GM21717 (cell line): ENCODE measurements at regions not wholly inside any gene's neighbourhood (a gene's known extent, or its start where the extent isn't known, plus 50 kb on each side); places are given as distances from the start of the nearest gene placed in this dataset.
"Not testable (repeated sequence)": the region's sequence is repeated elsewhere in the genome, so short reads cannot be mapped to it uniquely, and the experiment has no call there.

ENCODE experiments used
- ATAC-seq: cut with Tn5 transposase; IDR thresholded peaks from one replicate; pipeline ENCODE4 v1.9.1; 2021; ENCODE audit warnings: mild to moderate bottlenecking, moderate library complexity; ENCODE audit not compliant: unreplicated experiment

DNA sequence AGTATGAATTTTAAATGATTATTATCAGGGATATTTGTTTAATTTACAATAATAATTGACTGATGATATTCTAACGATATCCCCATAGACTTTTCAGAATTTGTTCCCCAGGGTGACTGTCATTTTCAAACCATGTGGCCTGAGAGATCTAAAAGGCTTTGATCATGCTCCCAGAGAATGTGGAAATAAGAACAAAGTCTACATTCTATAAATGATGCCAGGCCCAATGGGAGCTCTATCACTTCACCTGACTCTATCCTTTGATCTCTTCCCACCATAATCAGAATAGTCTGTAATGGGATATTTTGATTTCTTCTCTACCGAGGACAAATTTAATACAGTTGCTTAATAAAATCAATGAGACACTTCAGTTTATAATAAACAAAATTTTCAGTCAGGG lies 483.4 kb upstream of the IRAK1BP1 start:
- ATAC-seq = no peak

DNA sequence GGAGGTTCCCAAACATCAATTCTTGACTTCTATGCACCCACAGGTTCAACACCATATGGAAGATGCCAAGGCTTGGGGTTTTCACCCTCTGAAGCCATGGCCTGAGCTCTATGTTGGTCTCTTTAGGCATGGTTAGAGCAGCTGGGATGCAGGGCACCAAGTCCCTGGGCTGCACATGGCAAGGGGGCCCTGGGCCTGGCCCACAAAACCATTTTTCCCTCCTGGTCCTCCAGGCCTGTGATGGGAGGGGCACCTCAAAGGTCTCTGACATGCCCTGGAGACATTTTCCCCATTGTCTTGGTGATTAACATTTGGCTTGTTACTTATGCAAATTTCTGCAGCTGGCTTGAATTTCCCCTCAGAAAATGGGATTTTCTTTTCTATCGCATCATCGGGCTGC lies 480.5 kb upstream of the IRAK1BP1 start:
- ATAC-seq = not testable (repeated sequence)

DNA sequence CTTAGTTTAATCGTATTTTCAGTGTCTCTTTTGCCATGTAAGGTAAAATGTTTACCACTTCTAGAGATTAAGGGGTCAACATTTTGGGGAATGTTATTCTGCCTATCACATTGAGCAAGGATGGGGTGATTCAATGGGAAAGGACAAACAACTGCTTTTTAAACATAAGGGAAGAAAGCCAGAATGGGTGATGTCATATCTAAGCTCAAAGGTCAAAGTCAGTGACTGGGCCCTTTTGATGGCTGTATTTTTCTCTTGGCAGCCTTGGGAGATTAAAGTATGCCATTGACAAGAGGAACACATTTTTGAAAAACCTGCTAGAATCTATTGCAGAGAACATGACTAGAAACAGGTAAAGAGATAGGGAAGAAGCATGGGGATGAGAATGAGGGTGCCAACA lies 477.3 kb upstream of the IRAK1BP1 start:
- ATAC-seq = no peak

GRCh38 chr6:78397499-78397898 lies 469.9 kb upstream of the IRAK1BP1 start:
- ATAC-seq = no peak

- no peak for ATAC-seq
Measured at GRCh38 chr6:78398292-78398691, 469.1 kb upstream of the IRAK1BP1 start.

- ATAC-seq = no peak
Measured at GRCh38 chr6:78400076-78400475, 467.3 kb upstream of the IRAK1BP1 start.

GRCh38 chr6:78427386-78427785 lies 440.0 kb upstream of the IRAK1BP1 start:
- no peak for ATAC-seq

DNA sequence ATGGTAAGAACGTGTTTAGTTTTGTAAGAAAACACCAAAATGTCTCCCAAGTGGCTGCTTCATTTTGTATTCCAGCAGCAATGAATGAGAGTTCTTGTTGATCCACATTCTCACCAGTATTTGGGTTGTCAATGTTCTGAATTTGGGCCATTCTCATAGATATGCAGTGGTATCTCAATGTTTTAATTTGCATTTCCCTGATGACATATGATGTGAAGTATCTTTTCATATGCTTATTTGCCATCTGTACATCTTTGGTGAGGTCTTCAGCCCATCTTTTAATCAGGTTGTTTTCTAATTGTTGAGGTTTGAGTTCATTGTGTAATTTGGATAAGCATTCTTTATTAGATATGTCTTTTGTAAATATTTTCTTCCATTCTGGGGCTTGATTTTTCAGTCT lies 436.8 kb upstream of the IRAK1BP1 start:
- no peak for ATAC-seq

- no peak for ATAC-seq
Measured at GRCh38 chr6:78435671-78436070, 431.7 kb upstream of the IRAK1BP1 start.

DNA sequence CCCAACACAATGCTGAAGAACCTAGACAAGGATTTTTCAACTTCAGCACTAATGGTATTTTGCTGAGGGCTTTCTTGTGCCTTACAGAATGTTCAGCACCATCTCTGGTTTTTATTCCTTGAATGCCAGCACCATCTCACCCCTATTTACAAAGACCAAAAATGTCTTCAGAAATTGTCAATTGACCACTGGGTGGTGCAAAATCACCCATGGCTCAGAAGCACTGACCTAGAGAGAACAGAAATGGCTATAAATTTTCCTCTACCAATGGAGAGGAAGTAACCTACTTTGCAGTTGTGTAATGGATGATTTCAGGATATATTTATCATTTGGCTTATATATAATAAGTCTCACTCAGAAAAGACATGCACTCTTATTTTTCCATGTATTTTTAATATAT lies 431.0 kb upstream of the IRAK1BP1 start:
- ATAC-seq = no peak

DNA sequence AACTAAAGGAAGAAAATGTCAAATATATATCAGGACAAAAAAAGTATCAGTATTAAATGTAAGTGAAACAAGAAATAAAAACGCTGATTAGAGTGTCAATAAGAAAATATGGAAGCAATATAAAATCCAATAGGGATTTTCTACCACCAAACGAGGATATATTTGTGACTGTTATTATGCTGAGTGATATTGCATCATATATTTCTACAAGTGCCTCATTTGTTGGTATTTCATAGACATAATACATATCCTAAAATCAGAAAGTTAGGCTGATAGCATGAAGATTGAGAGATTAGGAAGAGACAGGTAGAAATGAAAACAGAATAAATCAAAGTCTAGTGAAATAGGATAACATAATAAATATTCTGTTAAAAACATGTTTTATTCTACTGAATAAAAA lies 429.2 kb upstream of the IRAK1BP1 start:
- no peak for ATAC-seq

- no peak for ATAC-seq
Measured at GRCh38 chr6:78460711-78461110, 406.6 kb upstream of the IRAK1BP1 start.

GRCh38 chr6:78462728-78463127 lies 404.6 kb upstream of the IRAK1BP1 start:
- ATAC-seq = no peak

DNA sequence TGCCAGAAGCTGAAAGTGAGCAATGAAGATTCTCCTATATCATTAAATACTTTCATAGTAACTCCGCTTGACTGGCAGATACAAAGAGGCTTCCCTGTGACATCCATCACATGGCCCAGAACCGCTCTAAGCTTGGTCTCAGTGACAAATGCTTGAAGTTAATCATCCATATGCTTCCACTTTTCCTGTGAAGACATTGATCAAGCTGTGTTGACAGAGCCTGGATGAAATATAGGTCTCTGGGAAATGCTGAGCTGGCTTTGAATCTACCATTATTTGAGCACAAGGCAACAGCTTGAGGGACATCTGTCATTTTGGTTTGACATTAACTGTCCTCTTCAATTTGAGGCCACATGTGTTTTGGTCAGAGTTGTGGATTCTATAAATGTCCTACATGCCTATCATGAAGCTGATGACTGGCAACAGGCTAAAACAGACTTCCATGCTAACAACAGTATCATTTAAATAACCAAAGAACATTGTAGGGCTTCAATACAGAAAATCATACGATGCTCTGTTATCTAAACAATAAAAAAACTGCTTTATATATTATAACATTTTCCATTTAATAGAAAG lies 402.2 kb upstream of the IRAK1BP1 start:
- ATAC-seq = no peak

GRCh38 chr6:78476561-78476960 lies 390.8 kb upstream of the IRAK1BP1 start:
- ATAC-seq = no peak

- no peak for ATAC-seq
Measured at GRCh38 chr6:78482801-78483552, 384.4 kb upstream of the IRAK1BP1 start.

DNA sequence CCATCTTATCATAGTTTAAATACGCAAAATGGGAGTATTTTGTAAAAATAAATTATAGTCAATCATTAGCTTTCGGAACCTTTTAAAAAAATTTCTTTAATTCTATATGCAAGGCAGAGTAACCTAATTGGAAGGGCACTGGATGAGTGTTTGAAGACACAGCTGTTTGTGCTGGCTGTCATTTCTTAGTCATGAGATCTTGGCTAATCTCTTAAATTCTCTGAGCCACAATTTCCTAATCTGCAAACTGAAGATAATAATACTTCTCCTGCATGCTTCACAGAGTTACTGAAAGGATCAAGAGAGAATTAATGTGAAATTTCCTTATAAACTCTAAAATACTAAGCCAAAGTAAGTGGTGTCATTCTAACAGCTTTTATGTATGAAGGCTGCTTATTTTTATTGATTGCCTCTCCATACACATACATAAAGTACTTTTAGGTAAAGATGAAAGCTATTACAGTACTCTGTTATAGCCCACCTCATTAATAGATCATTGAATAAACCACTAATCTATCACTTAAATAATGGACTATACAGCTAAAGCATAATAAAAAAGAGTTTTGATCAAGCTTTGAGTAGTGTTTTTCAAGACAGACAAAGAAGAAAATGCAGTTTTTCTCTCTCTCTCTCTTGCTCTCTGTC lies 383.7 kb upstream of the IRAK1BP1 start:
- no peak for ATAC-seq

DNA sequence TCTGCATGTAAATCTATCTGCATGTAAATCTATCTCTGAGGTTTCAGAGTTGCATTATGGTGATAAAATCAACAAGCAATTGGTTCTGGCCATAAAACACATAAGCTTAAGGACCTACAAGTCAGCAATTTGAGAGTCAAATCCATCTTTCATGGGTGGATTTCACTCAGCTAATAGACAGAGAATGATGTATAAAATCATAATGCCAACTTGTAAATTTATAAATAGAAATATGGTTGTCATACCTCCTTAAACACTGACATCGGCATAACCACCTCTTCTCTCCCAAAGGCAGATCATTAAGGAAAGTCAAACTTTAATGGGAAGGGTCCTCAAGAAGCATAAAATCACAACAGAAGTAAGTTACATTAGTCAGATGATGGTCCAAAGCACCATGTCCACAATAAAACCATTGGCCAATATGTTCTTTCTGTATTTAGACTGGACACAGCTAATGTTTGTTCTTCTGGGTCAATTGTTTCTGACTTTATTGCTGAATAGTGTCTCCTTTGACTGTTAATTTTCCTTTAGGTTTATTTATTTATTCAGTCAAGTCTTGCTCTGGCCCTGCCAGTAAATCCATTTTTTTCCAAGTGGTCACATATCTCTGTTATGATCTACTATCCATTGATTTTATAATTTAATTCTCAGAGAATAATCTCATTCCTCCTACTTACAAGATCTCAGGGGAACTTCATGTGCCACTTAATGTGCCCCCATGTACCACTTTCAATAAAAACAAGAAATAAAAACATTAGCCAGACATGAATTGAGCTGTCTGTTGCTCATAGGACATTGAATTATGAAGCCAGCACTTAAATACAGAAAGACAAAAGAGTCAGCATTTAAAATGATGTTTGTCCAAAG lies 382.9 kb upstream of the IRAK1BP1 start:
- ATAC-seq = no peak

DNA sequence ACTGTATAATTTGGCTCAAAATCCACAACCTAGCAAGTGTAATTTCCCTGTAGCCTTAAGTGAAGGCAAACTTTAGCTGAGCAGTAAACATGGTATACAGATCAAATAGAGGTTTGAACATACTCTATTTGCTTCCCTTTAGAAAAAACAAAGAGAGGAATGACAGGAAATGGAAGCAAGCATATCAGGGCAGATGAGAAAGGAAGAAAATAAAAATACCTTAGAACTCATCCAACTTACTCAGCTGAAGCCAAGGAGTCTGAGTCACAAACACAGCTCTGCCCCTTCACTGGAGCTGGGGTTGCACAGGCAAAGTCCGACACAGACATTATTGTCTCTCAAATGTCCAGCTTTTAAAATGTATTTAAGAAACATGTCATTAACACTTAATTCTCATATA lies 379.9 kb upstream of the IRAK1BP1 start:
- no peak for ATAC-seq

- no peak for ATAC-seq
Measured at GRCh38 chr6:78489874-78490273, 377.5 kb upstream of the IRAK1BP1 start.

GRCh38 chr6:78492351-78493017 lies 374.9 kb upstream of the IRAK1BP1 start:
- no peak for ATAC-seq
